Mammary epithelial cell (primary cell): ENCODE measurements at regions not wholly inside any gene's neighbourhood (a gene's known extent, or its start where the extent isn't known, plus 50 kb on each side); places are given as distances from the start of the nearest gene placed in this dataset.

Experiments
- EZH2 ChIP-seq: IDR thresholded peaks from 2 replicates; pipeline ENCODE4 v1.6.1; 2012; ENCODE audit warnings: low read length, inconsistent platforms, borderline replicate concordance
- TF ChIP-seq, protein P1 (sequence below), 2 donors: IDR thresholded peaks in 1 of 2; conservative IDR thresholded peaks in 1 of 2; 2 replicates each; pipeline ENCODE4 v1.5.1; 2011 to 2012; ENCODE audit warnings: inconsistent platforms in 2 of 2, low read length in 2 of 2, mild to moderate bottlenecking in 2 of 2, control low read depth in 1 of 2, low read depth in 1 of 2; ENCODE audit not compliant: insufficient read depth in 1 of 2; ENCODE audit errors: extremely low read depth in 1 of 2

DNA sequence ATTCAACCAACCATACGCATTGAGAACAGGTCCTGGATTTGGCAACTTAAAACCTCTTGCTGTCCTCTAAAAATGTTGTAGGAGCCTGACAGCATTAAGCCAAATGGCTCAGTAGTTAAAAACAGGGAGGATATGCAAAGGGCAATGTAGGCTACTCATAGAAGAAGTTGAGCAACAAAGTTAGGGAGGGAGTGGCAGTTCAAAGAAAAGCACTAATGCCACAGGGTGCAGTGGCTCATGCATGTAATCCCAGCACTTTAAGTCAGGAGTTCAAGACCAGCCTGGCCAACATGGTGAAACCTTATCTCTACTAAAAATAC is 92.9 kb upstream of the ERG start:
- TF ChIP-seq, protein P1, sequence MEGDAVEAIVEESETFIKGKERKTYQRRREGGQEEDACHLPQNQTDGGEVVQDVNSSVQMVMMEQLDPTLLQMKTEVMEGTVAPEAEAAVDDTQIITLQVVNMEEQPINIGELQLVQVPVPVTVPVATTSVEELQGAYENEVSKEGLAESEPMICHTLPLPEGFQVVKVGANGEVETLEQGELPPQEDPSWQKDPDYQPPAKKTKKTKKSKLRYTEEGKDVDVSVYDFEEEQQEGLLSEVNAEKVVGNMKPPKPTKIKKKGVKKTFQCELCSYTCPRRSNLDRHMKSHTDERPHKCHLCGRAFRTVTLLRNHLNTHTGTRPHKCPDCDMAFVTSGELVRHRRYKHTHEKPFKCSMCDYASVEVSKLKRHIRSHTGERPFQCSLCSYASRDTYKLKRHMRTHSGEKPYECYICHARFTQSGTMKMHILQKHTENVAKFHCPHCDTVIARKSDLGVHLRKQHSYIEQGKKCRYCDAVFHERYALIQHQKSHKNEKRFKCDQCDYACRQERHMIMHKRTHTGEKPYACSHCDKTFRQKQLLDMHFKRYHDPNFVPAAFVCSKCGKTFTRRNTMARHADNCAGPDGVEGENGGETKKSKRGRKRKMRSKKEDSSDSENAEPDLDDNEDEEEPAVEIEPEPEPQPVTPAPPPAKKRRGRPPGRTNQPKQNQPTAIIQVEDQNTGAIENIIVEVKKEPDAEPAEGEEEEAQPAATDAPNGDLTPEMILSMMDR (conservative IDR thresholded peaks at IDR 0.05 in 1 of 2, IDR thresholded peaks at IDR 0.05 in 1 of 2; ENCODE audit: extremely low read depth in 1 of 2, insufficient read depth in 1 of 2, low read depth in 1 of 2, low read length in 2 of 2) = no peak
- TF ChIP-seq EZH2 = no peak
